ENCODE measurements at regions not wholly inside any gene's neighbourhood (a gene's known extent, or its start where the extent isn't known, plus 50 kb on each side); places are given as distances from the start of the nearest gene placed in this dataset.

GRCh38 chr16:65601781-65602180 lies 479.9 kb upstream of the CDH11 start:
- TF ChIP-seq POLR2A (IDR thresholded peaks at IDR 0.05; ENCODE audit: low read depth), result no peak
- TF ChIP-seq, protein P1, sequence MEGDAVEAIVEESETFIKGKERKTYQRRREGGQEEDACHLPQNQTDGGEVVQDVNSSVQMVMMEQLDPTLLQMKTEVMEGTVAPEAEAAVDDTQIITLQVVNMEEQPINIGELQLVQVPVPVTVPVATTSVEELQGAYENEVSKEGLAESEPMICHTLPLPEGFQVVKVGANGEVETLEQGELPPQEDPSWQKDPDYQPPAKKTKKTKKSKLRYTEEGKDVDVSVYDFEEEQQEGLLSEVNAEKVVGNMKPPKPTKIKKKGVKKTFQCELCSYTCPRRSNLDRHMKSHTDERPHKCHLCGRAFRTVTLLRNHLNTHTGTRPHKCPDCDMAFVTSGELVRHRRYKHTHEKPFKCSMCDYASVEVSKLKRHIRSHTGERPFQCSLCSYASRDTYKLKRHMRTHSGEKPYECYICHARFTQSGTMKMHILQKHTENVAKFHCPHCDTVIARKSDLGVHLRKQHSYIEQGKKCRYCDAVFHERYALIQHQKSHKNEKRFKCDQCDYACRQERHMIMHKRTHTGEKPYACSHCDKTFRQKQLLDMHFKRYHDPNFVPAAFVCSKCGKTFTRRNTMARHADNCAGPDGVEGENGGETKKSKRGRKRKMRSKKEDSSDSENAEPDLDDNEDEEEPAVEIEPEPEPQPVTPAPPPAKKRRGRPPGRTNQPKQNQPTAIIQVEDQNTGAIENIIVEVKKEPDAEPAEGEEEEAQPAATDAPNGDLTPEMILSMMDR (IDR thresholded peaks at IDR 0.05), result no peak
- no peak for TF ChIP-seq POLR2AphosphoS5 (IDR thresholded peaks at IDR 0.05)
- no peak for TF ChIP-seq EP300 (IDR thresholded peaks at IDR 0.05)
